IMR-90 (cell line): ENCODE measurements at regions not wholly inside any gene's neighbourhood (a gene's known extent, or its start where the extent isn't known, plus 50 kb on each side); places are given as distances from the start of the nearest gene placed in this dataset.

Experiments used
- ATAC-seq: fragments of 200-7000 bp; cut with Tn5 transposase; 2 replicates; pipeline ENCODE4 v1.9.1; 2020; ENCODE audit warnings: low read depth, mild to moderate bottlenecking, moderate library complexity
- BruUV-seq: library from RNA; stranded (reverse); fragments of 400-500 nt; replicated peaks from 2 replicates; lab custom pipeline; 2021; lab: Mats Ljungman, UMichigan
- CTCF ChIA-PET: fragments of 300-600 bp; formaldehyde crosslinking; extraction: SDS; loops from one replicate; lab custom pipeline; 2021; ENCODE audit warnings: antibody characterized with exemption; lab: Yijun Ruan, JAX
- POLR2A ChIA-PET: fragments of 300-600 bp; sonication (Branson Sonifier 250); formaldehyde crosslinking; loops from one replicate; lab custom pipeline; 2022; ENCODE audit warnings: antibody characterized with exemption; ENCODE audit not compliant: unreplicated experiment; lab: Charles Lee
- DNase-seq: peaks from one replicate; pipeline ENCODE4 v3.0.0; 2013
- H2AFZ ChIP-seq: replicated peaks from 2 replicates; pipeline ENCODE3; 2013; ENCODE audit warnings: low read length, mild to moderate bottlenecking; ENCODE audit not compliant: poor library complexity
- H2AK5ac ChIP-seq: 2 replicates; pipeline ENCODE4 v1.6.1; 2013; ENCODE audit warnings: low read depth, low read length, inconsistent platforms
- H2AK9ac ChIP-seq: replicated peaks from 2 replicates; pipeline ENCODE3; 2013; ENCODE audit warnings: mild to moderate bottlenecking, low read depth, low read length, moderate library complexity; ENCODE audit not compliant: poor library complexity
- H2BK120ac ChIP-seq: 2 replicates; pipeline ENCODE4 v1.6.1; 2013; ENCODE audit warnings: low read depth, low read length, inconsistent platforms
- H2BK15ac ChIP-seq: 3 replicates; pipeline ENCODE4 v1.6.1; 2013; ENCODE audit warnings: low read depth, low read length, inconsistent platforms
- H2BK20ac ChIP-seq: 2 replicates; pipeline ENCODE4 v1.6.1; 2013; ENCODE audit warnings: low read depth, mild to moderate bottlenecking, inconsistent platforms, low read length, moderate library complexity
- H2BK5ac ChIP-seq: 2 replicates; pipeline ENCODE4 v1.6.1; 2013; ENCODE audit warnings: mild to moderate bottlenecking, low read depth, low read length, inconsistent platforms; ENCODE audit not compliant: poor library complexity, severe bottlenecking
- H3K14ac ChIP-seq: replicated peaks from 2 replicates; pipeline ENCODE4 v1.6.1; 2013; ENCODE audit warnings: low read depth, low read length, inconsistent platforms
- H3K18ac ChIP-seq: 2 replicates; pipeline ENCODE4 v1.6.1; 2013; ENCODE audit warnings: low read depth, low read length, control low read depth
- H3K23ac ChIP-seq: 2 replicates; pipeline ENCODE4 v1.6.1; 2013; ENCODE audit warnings: low read depth, low read length, inconsistent platforms
- H3K27ac ChIP-seq: 2 replicates; pipeline ENCODE4 v1.5.1; 2013; ENCODE audit warnings: mild to moderate bottlenecking, control low read depth, low read length; ENCODE audit not compliant: insufficient read depth
- H3K27me3 ChIP-seq: 2 replicates; pipeline ENCODE4 v1.6.1; 2013; ENCODE audit warnings: low read length; ENCODE audit not compliant: control insufficient read depth, insufficient read depth
- H3K36me3 ChIP-seq: 2 replicates; pipeline ENCODE4 v1.6.1; 2013; ENCODE audit warnings: low read length, mixed read lengths; ENCODE audit not compliant: control insufficient read depth, insufficient read depth
- H3K4ac ChIP-seq: 2 replicates; pipeline ENCODE4 v1.6.1; 2013; ENCODE audit warnings: low read depth, low read length, inconsistent platforms
- H3K4me1 ChIP-seq: 2 replicates; pipeline ENCODE4 v1.6.1; 2013; ENCODE audit warnings: low read length, mixed read lengths; ENCODE audit not compliant: control insufficient read depth, insufficient read depth
- H3K4me2 ChIP-seq: 2 replicates; pipeline ENCODE4 v1.6.1; 2013; ENCODE audit warnings: low read depth, mild to moderate bottlenecking, control low read depth, low read length, moderate library complexity
- H3K4me3 ChIP-seq: 2 replicates; pipeline ENCODE4 v1.5.1; 2013; ENCODE audit warnings: low read depth, mild to moderate bottlenecking, control low read depth, low read length, moderate library complexity; ENCODE audit not compliant: insufficient read depth
- H3K56ac ChIP-seq: 2 replicates; pipeline ENCODE4 v1.6.1; 2013; ENCODE audit warnings: low read length, inconsistent platforms; ENCODE audit not compliant: insufficient read depth; ENCODE audit errors: extremely low read depth
- H3K79me1 ChIP-seq, 2 experiments: 2 replicates each; pipeline ENCODE4 v1.6.1; 2013; ENCODE audit warnings: low read length in 2 of 2, inconsistent platforms in 1 of 2, low read depth in 1 of 2
- H3K9ac ChIP-seq: 2 replicates; pipeline ENCODE4 v1.6.1; 2013; ENCODE audit warnings: low read depth, low read length, control low read depth
- H3K9me1 ChIP-seq: 2 replicates; pipeline ENCODE4 v1.6.1; 2013; ENCODE audit warnings: low read length, inconsistent platforms; ENCODE audit not compliant: insufficient read depth
- H3K9me3 ChIP-seq: 2 replicates; pipeline ENCODE4 v1.6.1; 2013; ENCODE audit warnings: low read length; ENCODE audit not compliant: control insufficient read depth, insufficient read depth
- H4K20me1 ChIP-seq: 2 replicates; pipeline ENCODE4 v1.6.1; 2013; ENCODE audit warnings: low read length, inconsistent platforms; ENCODE audit not compliant: insufficient read depth
- H4K5ac ChIP-seq: 2 replicates; pipeline ENCODE4 v1.6.1; 2013; ENCODE audit warnings: mild to moderate bottlenecking, low read depth, low read length, control low read depth
- H4K8ac ChIP-seq, 2 experiments: 2 replicates each; pipeline ENCODE4 v1.6.1; 2013; ENCODE audit warnings: low read depth in 2 of 2, low read length in 2 of 2, control low read depth in 1 of 2, inconsistent platforms in 1 of 2
- H4K91ac ChIP-seq: 2 replicates; pipeline ENCODE4 v1.6.1; 2013; ENCODE audit warnings: low read depth, low read length, inconsistent platforms; ENCODE audit not compliant: insufficient read depth
- BHLHE40 ChIP-seq: fragments of 150-350 bp; IDR thresholded peaks from 2 replicates; pipeline ENCODE4 v1.6.1; 2016; ENCODE audit warnings: mild to moderate bottlenecking, low read depth, low read length
- CEBPB ChIP-seq: IDR thresholded peaks from 2 replicates; pipeline ENCODE4 v1.6.1; 2012; ENCODE audit warnings: low read depth, low read length, improper control_type of control experiment
- CHD1 ChIP-seq: IDR thresholded peaks from 2 replicates; pipeline ENCODE4 v1.6.1; 2012; ENCODE audit warnings: low read depth, low read length, improper control_type of control experiment
- FOS ChIP-seq: fragments of 150-350 bp; IDR thresholded peaks from 2 replicates; pipeline ENCODE4 v1.6.1; 2016; ENCODE audit warnings: low read depth, low read length
- MAFK ChIP-seq: IDR thresholded peaks from 2 replicates; pipeline ENCODE4 v1.6.1; 2012; ENCODE audit warnings: low read depth, low read length, improper control_type of control experiment
- MAZ ChIP-seq: IDR thresholded peaks from 2 replicates; pipeline ENCODE4 v1.6.1; 2012; ENCODE audit warnings: low read depth, mild to moderate bottlenecking, low read length, improper control_type of control experiment, moderate library complexity, borderline replicate concordance
- MXI1 ChIP-seq: IDR thresholded peaks from 2 replicates; pipeline ENCODE4 v1.6.1; 2012; ENCODE audit warnings: low read depth, mild to moderate bottlenecking, low read length, moderate library complexity, borderline replicate concordance
- POLR2A ChIP-seq: IDR thresholded peaks from 2 replicates; pipeline ENCODE4 v1.6.1; 2012; ENCODE audit warnings: mild to moderate bottlenecking, low read depth, low read length
- RFX5 ChIP-seq: IDR thresholded peaks from 2 replicates; pipeline ENCODE4 v1.8.0; 2012; ENCODE audit warnings: low read depth, mild to moderate bottlenecking, low read length, moderate library complexity
- SMC3 ChIP-seq: fragments of 150-350 bp; IDR thresholded peaks from 2 replicates; pipeline ENCODE4 v1.6.1; 2016; ENCODE audit warnings: low read depth, mild to moderate bottlenecking, antibody characterized with exemption, low read length, moderate library complexity
- WGBS, 2 experiments: methylation state at CpG; one replicate each; pipeline versions ENCODE4 v1.1.5 to v1.1.7; 2013; ENCODE audit warnings: missing lambda C conversion rate in 2 of 2; ENCODE audit not compliant: insufficient read length in 1 of 2; ENCODE audit errors: extremely low coverage in 2 of 2; 5-methylcytosine and 5-hydroxymethylcytosine counted together
- dilution Hi-C: fragments of 300-500 bp; cut with HindIII; formaldehyde crosslinking; loops from one replicate; pipeline ENCODE4 v1.14.3; 2018; ENCODE audit warnings: low sequenced_read_pairs; ENCODE audit not compliant: unreplicated experiment
- in situ Hi-C: fragments of 300-500 bp; cut with MboI; formaldehyde crosslinking; loops from 3 replicates; pipeline ENCODE4 v1.14.3; 2019; ENCODE audit warnings: low sequenced_read_pairs, inconsistent platforms, mixed read lengths
- intact Hi-C: fragments of 100-400 bp; cut with micrococcal nuclease; formaldehyde crosslinking; loops from 2 replicates; pipeline ENCODE4 v1.10.0; 2022

DNA sequence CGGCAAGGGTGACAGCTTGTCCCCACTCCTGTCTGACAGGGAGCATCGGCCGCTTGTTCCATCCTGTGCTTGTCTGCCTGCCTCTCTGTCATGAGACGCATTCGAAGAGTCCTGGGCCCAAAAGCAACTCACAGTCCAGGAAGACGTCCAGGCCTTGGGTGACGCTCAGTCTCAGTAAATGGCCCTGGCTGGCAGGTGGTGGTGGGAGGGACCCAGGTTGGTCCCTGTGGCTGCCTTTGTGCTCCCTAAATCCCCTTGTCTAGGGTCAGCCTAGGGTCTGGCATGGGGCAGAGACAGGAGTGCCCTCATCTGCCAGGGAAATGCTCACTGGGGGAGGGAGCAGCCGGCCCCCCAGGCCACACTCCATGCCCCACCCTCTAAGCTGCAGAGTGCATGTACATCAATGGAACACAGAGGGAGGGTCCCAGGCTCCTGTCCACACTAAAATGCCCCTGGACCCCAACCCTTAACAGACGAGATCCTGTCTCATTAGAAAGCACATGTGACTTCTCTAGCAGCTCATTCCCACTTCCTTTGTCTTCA is 295.2 kb upstream of the ZNF32 start:
- Histone ChIP-seq H2AK5ac (no peak overlapping the region), H3K79me1 (no peaks in the 10 kb centered on the region), H3K56ac (no peak overlapping the region), H3K4me2 (no peak overlapping the region), H3K27me3 (no peaks in the 10 kb centered on the region), H4K8ac (no peak overlapping the region), H2BK15ac (no peak overlapping the region), H2AK9ac (no peak overlapping the region), H3K23ac (no peak overlapping the region), H3K9me1 (0 out of 2 replicates have a peak, but pooled peaks cover 8% of the 10 kb centered on the region), H3K36me3 (no peaks in the 10 kb centered on the region), H3K4me1 (peaks cover 12% of the 10 kb centered on the region), H3K4me3 (no peak overlapping the region), H4K91ac (no peak overlapping the region), H3K14ac (no peak overlapping the region), H3K9ac (no peak overlapping the region), H2BK120ac (no peak overlapping the region), H3K27ac (no peak overlapping the region), H3K9me3 (no peaks in the 10 kb centered on the region), H2AFZ (no peak overlapping the region), H4K20me1 (no peaks in the 10 kb centered on the region), H3K4ac (no peak overlapping the region), H2BK5ac (no peak overlapping the region), H3K18ac (no peak overlapping the region), H2BK20ac (no peak overlapping the region), H4K5ac (no peak overlapping the region)
- DNase-seq = no peak
- POLR2A ChIA-PET = no interaction called here
- CTCF ChIA-PET = no interaction called here
- TF ChIP-seq POLR2A = no peak
- no peak for TF ChIP-seq CEBPB
- TF ChIP-seq MXI1 = no peak
- TF ChIP-seq BHLHE40 = no peak
- no peak for TF ChIP-seq MAFK
- no peak for TF ChIP-seq FOS
- TF ChIP-seq MAZ = no peak
- no peak for TF ChIP-seq CHD1
- no peak for TF ChIP-seq SMC3
- TF ChIP-seq RFX5 = no peak
- intact Hi-C loops = no loop called here
- dilution Hi-C loops = no loop called here
- in situ Hi-C loops = no loop called here
- no peak for ATAC-seq
- no TSS peak for BruUV-seq
- WGBS, 2 experiments = 88% methylated on average over 8 of the region's 9 CpGs; no CpG with 5 or more reads in 1 of the 2 experiments
